ENCODE measurements at regions not wholly inside any gene's neighbourhood (a gene's known extent, or its start where the extent isn't known, plus 50 kb on each side); places are given as distances from the start of the nearest gene placed in this dataset.

- TF ChIP-seq CTCF (IDR thresholded peaks at IDR 0.05) (no peak), POLR2A (IDR thresholded peaks at IDR 0.05) (no peak), POLR2AphosphoS5 (IDR thresholded peaks at IDR 0.05; ENCODE audit: insufficient read depth in 1 of 2, low read depth in 1 of 2) (no peak)
Measured at GRCh38 chr9:135219676-135220600, 132.5 kb downstream of the OLFM1 start.

Data from vagina (tissue), 2 donors.